Type B pancreatic cell (in vitro differentiated cells): ENCODE measurements at regions not wholly inside any gene's neighbourhood (a gene's known extent, or its start where the extent isn't known, plus 50 kb on each side); places are given as distances from the start of the nearest gene placed in this dataset.

ENCODE experiments used
- DNase-seq: peaks from one replicate; pipeline ENCODE4 v3.0.0; 2021; ENCODE audit warnings: mixed read lengths; ENCODE audit not compliant: unreplicated experiment; ENCODE audit errors: extremely low spot score
- H3K27ac Mint-ChIP-seq: 2 replicates; pipeline ENCODE4 v1.8.0; 2021; ENCODE audit warnings: mild to moderate bottlenecking, mixed read lengths
- H3K27me3 Mint-ChIP-seq: 2 replicates; pipeline ENCODE4 v1.8.0; 2021; ENCODE audit warnings: mixed read lengths
- H3K36me3 Mint-ChIP-seq: 2 replicates; pipeline ENCODE4 v1.8.0; 2021; ENCODE audit warnings: mixed read lengths
- H3K4me1 Mint-ChIP-seq: one replicate; pipeline ENCODE4 v1.8.0; 2021; ENCODE audit warnings: mixed read lengths; ENCODE audit not compliant: unreplicated experiment
- H3K4me3 Mint-ChIP-seq: 2 replicates; pipeline ENCODE4 v1.8.0; 2021; ENCODE audit warnings: mild to moderate bottlenecking, mixed read lengths
- H3K9me3 Mint-ChIP-seq: 2 replicates; pipeline ENCODE4 v1.8.0; 2021; ENCODE audit warnings: mixed read lengths
- CTCF ChIP-seq: fragments of 200-600 bp; sonication (generic); conservative IDR thresholded peaks from 2 replicates; pipeline ENCODE4 v1.5.0; 2021; ENCODE audit warnings: antibody characterized with exemption, mild to moderate bottlenecking

- H3K27me3 Mint-ChIP-seq = no peaks in the 10 kb centered on the region
- H3K9me3 Mint-ChIP-seq = no peaks in the 10 kb centered on the region
- no peak overlapping the region for H3K4me3 Mint-ChIP-seq
- no peak overlapping the region for H3K27ac Mint-ChIP-seq
- no peaks in the 10 kb centered on the region for H3K4me1 Mint-ChIP-seq
- no peak for TF ChIP-seq CTCF
- H3K36me3 Mint-ChIP-seq = no peaks in the 10 kb centered on the region
- no peak for DNase-seq
Observed at GRCh38 chr6:144886682-144887081, 601.5 kb downstream of the UTRN start.

GRCh38 chr6:144888621-144889020 is 603.5 kb downstream of the UTRN start:
- no peak for DNase-seq
- H3K36me3 Mint-ChIP-seq = no peaks in the 10 kb centered on the region
- no peak overlapping the region for H3K4me3 Mint-ChIP-seq
- H3K27me3 Mint-ChIP-seq = peaks cover under 1% of the 10 kb centered on the region
- TF ChIP-seq CTCF = no peak
- peaks cover 4% of the 10 kb centered on the region for H3K9me3 Mint-ChIP-seq
- no peaks in the 10 kb centered on the region for H3K4me1 Mint-ChIP-seq
- H3K27ac Mint-ChIP-seq = no peak overlapping the region

- Mint-ChIP-seq H3K4me3 (no peak overlapping the region), H3K36me3 (no peaks in the 10 kb centered on the region), H3K4me1 (peaks cover 14% of the 10 kb centered on the region), H3K27ac (no peak overlapping the region), H3K9me3 (peaks cover 7% of the 10 kb centered on the region), H3K27me3 (peaks cover 8% of the 10 kb centered on the region)
- no peak for TF ChIP-seq CTCF
- DNase-seq = no peak
Observed at GRCh38 chr6:144893680-144894151, 608.6 kb downstream of the UTRN start.

GRCh38 chr6:144894240-144894639 is 609.1 kb downstream of the UTRN start:
- TF ChIP-seq CTCF = no peak
- H3K27me3 Mint-ChIP-seq = peaks cover 8% of the 10 kb centered on the region
- H3K36me3 Mint-ChIP-seq = no peaks in the 10 kb centered on the region
- peaks cover 14% of the 10 kb centered on the region for H3K4me1 Mint-ChIP-seq
- peaks cover 7% of the 10 kb centered on the region for H3K9me3 Mint-ChIP-seq
- DNase-seq = no peak
- no peak overlapping the region for H3K27ac Mint-ChIP-seq
- H3K4me3 Mint-ChIP-seq = no peak overlapping the region

GRCh38 chr6:144895313-144896278 is 610.5 kb downstream of the UTRN start:
- H3K4me3 Mint-ChIP-seq = no peak overlapping the region
- no peak overlapping the region for H3K27ac Mint-ChIP-seq
- DNase-seq = no peak
- peaks cover 7% of the 10 kb centered on the region for H3K9me3 Mint-ChIP-seq
- peaks cover 8% of the 10 kb centered on the region for H3K27me3 Mint-ChIP-seq
- H3K36me3 Mint-ChIP-seq = no peaks in the 10 kb centered on the region
- H3K4me1 Mint-ChIP-seq = peaks cover 14% of the 10 kb centered on the region
- TF ChIP-seq CTCF = no peak
